ENCODE measurements at regions not wholly inside any gene's neighbourhood (a gene's known extent, or its start where the extent isn't known, plus 50 kb on each side); places are given as distances from the start of the nearest gene placed in this dataset.

DNA sequence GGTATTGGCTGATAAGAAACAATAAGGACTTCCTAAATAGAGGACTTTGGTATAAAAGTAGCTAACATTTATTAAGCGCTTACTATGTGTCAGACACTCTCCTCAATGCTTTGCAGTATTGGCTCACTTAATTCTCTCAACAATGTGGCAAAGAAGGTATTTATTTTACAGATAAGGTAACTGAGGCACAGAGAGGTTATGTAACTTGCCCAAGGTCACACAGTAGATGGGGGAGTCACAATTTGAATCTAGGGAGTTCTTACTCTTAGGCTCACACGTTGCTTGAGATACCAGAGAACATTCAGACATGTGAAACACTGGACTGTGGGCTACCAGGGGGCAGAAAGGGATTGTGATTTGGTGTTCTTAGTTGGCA, 60.8 kb upstream of the GPR158 start:
- no peak for DNase-seq (ENCODE audit: low read depth)

- DNase-seq (ENCODE audit: low read depth) = no peak
Observed at GRCh38 chr10:25117757-25118156, 57.0 kb upstream of the GPR158 start.

- DNase-seq (ENCODE audit: low read depth) = no peak
Observed at GRCh38 chr10:25120188-25120587, 54.6 kb upstream of the GPR158 start.
